ENCODE measurements at regions not wholly inside any gene's neighbourhood (a gene's known extent, or its start where the extent isn't known, plus 50 kb on each side); places are given as distances from the start of the nearest gene placed in this dataset.
"Not testable (repeated sequence)": the region's sequence is repeated elsewhere in the genome, so short reads cannot be mapped to it uniquely, and the experiment has no call there.

DNA sequence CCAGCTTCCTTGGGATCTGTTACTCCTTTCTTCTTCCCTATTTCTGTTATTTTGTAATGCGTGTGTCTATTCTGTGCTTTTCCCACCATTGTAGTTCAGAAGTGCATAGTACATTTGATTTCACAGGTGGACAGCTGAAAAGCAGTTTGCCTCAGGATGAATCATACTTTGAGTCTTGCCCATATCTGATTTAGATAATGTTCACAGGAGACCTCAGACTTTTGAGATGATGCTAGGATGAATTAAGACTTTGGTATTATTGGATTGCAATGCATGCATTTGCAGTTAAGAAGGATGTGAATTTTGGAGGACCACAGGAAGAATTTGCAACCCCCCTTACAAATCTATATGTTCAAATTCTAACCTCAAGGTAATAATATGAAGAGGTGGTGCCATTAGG, 769.6 kb downstream of the CDH11 start:
- TF ChIP-seq, protein P1, sequence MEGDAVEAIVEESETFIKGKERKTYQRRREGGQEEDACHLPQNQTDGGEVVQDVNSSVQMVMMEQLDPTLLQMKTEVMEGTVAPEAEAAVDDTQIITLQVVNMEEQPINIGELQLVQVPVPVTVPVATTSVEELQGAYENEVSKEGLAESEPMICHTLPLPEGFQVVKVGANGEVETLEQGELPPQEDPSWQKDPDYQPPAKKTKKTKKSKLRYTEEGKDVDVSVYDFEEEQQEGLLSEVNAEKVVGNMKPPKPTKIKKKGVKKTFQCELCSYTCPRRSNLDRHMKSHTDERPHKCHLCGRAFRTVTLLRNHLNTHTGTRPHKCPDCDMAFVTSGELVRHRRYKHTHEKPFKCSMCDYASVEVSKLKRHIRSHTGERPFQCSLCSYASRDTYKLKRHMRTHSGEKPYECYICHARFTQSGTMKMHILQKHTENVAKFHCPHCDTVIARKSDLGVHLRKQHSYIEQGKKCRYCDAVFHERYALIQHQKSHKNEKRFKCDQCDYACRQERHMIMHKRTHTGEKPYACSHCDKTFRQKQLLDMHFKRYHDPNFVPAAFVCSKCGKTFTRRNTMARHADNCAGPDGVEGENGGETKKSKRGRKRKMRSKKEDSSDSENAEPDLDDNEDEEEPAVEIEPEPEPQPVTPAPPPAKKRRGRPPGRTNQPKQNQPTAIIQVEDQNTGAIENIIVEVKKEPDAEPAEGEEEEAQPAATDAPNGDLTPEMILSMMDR (IDR thresholded peaks at IDR 0.05; ENCODE audit: extremely low read depth, low read depth, low read length), result no peak
- Histone ChIP-seq H3K27ac (ENCODE audit: low read depth, low read length) (no peak overlapping the region), H3K27me3 (ENCODE audit: insufficient read depth, low read length) (no peaks in the 10 kb centered on the region), H3K9me3 (ENCODE audit: low read depth, low read length) (no peaks in the 10 kb centered on the region), H3K36me3 (ENCODE audit: insufficient read depth, low read length) (no peaks in the 10 kb centered on the region), H4K20me1 (ENCODE audit: insufficient read depth, low read length) (no peaks in the 10 kb centered on the region), H3K4me3 (ENCODE audit: insufficient read depth, low read length) (no peak overlapping the region), H3K79me2 (ENCODE audit: insufficient read depth, low read length) (no peaks in the 10 kb centered on the region), H3K4me1 (ENCODE audit: insufficient read depth, low read length) (peaks cover 21% of the 10 kb centered on the region), H2AFZ (ENCODE audit: low read length) (no peak overlapping the region), H3K4me2 (ENCODE audit: insufficient read depth, low read length) (no peak overlapping the region)
- no peak for DNase-seq (ENCODE audit: insufficient read length, low spot score, missing footprints)

DNA sequence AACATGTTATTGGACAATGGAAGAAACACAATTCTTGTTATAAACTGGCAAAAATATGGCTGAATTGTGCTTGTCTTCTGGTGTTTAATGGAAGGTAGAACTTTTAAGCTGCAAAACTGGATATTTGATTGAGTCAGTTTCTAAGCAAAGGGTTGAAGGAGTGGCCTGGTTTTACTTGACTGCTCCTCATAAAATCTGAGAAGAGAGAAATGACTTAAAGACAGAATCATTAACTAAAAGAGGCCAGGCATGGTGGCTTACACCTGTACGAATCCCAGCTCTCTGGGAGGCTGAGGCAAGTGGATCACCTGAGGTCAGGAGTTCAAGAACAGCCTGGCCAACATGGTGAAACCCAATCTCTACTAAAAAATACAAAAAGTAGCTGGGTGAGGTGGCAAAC, 770.7 kb downstream of the CDH11 start:
- no peak for DNase-seq (ENCODE audit: insufficient read length, low spot score, missing footprints)
- TF ChIP-seq, protein P1 (IDR thresholded peaks at IDR 0.05; ENCODE audit: extremely low read depth, low read depth, low read length), result no peak
- Histone ChIP-seq H4K20me1 (ENCODE audit: insufficient read depth, low read length) (no peaks in the 10 kb centered on the region), H3K9me3 (ENCODE audit: low read depth, low read length) (no peaks in the 10 kb centered on the region), H3K36me3 (ENCODE audit: insufficient read depth, low read length) (no peaks in the 10 kb centered on the region), H3K4me1 (ENCODE audit: insufficient read depth, low read length) (peaks cover 13% of the 10 kb centered on the region), H3K4me2 (ENCODE audit: insufficient read depth, low read length) (no peak overlapping the region), H3K27me3 (ENCODE audit: insufficient read depth, low read length) (no peaks in the 10 kb centered on the region), H3K27ac (ENCODE audit: low read depth, low read length) (no peak overlapping the region), H2AFZ (ENCODE audit: low read length) (no peak overlapping the region), H3K4me3 (ENCODE audit: insufficient read depth, low read length) (no peak overlapping the region), H3K79me2 (ENCODE audit: insufficient read depth, low read length) (no peaks in the 10 kb centered on the region)

DNA sequence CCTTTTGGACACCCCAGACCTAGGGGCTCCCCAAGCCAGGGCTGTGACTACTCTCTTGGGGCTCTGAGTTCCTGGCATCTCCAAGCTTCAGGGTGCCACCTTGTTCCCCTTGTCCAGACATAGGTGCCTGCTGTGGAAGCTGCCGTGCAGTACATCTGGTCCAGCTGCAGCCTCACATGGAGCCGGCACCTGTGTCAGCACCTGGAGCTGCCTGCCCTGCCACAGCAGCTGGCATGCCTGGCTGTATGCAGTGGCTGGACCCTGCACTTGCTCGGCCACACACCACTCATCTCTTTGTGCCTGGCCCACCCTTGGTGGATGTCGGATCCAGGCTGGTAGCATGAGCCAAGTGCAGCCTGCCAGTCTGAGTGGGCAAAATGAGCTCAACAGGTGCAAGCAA, 775.8 kb downstream of the CDH11 start:
- Histone ChIP-seq H3K9me3 (ENCODE audit: low read depth, low read length) (no peaks in the 10 kb centered on the region), H3K27me3 (ENCODE audit: insufficient read depth, low read length) (no peaks in the 10 kb centered on the region), H3K36me3 (ENCODE audit: insufficient read depth, low read length) (no peaks in the 10 kb centered on the region), H3K4me1 (ENCODE audit: insufficient read depth, low read length) (no peaks in the 10 kb centered on the region), H4K20me1 (ENCODE audit: insufficient read depth, low read length) (no peaks in the 10 kb centered on the region), H3K79me2 (ENCODE audit: insufficient read depth, low read length) (no peaks in the 10 kb centered on the region), H2AFZ (ENCODE audit: low read length) (no peak overlapping the region), H3K27ac (ENCODE audit: low read depth, low read length) (no peak overlapping the region), H3K4me2 (ENCODE audit: insufficient read depth, low read length) (no peak overlapping the region), H3K4me3 (ENCODE audit: insufficient read depth, low read length) (no peak overlapping the region)
- DNase-seq (ENCODE audit: insufficient read length, low spot score, missing footprints), result no peak
- TF ChIP-seq, protein P1 (IDR thresholded peaks at IDR 0.05; ENCODE audit: extremely low read depth, low read depth, low read length), result no peak

DNA sequence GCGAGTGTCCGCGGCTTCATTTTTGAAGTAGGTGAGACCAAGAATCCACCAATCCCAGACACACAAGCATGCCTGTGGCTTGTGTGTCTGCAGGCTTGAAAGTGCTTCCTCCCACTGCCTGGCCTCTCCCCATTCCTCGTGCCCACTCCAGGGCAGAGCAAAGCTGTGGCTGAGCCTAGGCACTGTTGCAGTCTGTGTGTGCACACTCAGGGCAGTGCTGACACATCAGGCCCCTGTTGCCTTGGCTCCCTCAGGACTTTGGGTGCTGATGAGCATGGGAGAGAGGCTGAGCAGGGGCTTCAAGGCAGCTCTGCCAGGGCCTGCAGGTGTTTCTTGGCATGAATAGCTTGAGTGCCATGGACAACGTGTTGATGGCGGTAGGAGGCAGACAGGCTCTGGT, 776.7 kb downstream of the CDH11 start:
- H3K4me3 ChIP-seq (ENCODE audit: insufficient read depth, low read length), result no peak overlapping the region
- H3K9me3 ChIP-seq (ENCODE audit: low read depth, low read length), result no peaks in the 10 kb centered on the region
- DNase-seq (ENCODE audit: insufficient read length, low spot score, missing footprints), result no peak
- no peak overlapping the region for H3K27ac ChIP-seq (ENCODE audit: low read depth, low read length)
- H3K4me1 ChIP-seq (ENCODE audit: insufficient read depth, low read length), result no peaks in the 10 kb centered on the region
- no peak overlapping the region for H3K4me2 ChIP-seq (ENCODE audit: insufficient read depth, low read length)
- no peaks in the 10 kb centered on the region for H3K27me3 ChIP-seq (ENCODE audit: insufficient read depth, low read length)
- H3K79me2 ChIP-seq (ENCODE audit: insufficient read depth, low read length), result no peaks in the 10 kb centered on the region
- H4K20me1 ChIP-seq (ENCODE audit: insufficient read depth, low read length), result no peaks in the 10 kb centered on the region
- H3K36me3 ChIP-seq (ENCODE audit: insufficient read depth, low read length), result no peaks in the 10 kb centered on the region
- no peak overlapping the region for H2AFZ ChIP-seq (ENCODE audit: low read length)
- TF ChIP-seq, protein P1 (IDR thresholded peaks at IDR 0.05; ENCODE audit: extremely low read depth, low read depth, low read length), result no peak

DNA sequence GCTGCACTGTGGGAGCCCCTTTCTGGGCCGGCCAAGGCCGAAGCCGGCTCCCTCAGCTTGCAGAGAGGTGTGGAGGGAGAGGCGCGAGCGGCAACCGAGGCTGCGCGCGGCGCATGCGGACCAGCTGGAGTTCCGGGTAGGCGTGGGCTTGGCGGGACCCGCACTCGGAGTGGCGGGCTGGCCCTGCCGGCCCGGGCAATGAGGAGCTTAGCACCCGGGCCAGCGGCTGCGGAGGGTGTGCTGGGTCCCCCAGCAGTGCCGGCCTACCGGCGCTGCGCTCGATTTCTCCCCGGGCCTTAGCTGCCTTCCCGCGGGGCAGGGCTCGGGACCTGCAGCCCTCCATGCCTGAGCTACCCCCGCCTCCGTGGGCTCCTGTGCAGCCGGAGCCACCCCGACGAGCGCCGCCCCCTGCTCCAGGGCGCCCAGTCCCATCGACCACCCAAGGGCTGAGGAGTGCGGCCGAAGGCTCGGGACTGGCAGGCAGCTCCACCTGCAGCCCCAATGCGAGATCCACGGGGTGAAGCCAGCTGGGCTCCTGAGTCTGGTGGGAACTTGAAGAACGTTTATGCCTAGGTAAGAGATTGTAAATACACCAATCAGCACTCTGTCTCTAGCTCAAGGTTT, 777.9 kb downstream of the CDH11 start:
- H3K36me3 ChIP-seq (ENCODE audit: insufficient read depth, low read length); H3K79me2 ChIP-seq (ENCODE audit: insufficient read depth, low read length); H3K9me3 ChIP-seq (ENCODE audit: low read depth, low read length); H3K4me1 ChIP-seq (ENCODE audit: insufficient read depth, low read length); H3K27me3 ChIP-seq (ENCODE audit: insufficient read depth, low read length); DNase-seq (ENCODE audit: insufficient read length, low spot score, missing footprints); H4K20me1 ChIP-seq (ENCODE audit: insufficient read depth, low read length); H3K27ac ChIP-seq (ENCODE audit: low read depth, low read length); H2AFZ ChIP-seq (ENCODE audit: low read length); H3K4me2 ChIP-seq (ENCODE audit: insufficient read depth, low read length); H3K4me3 ChIP-seq (ENCODE audit: insufficient read depth, low read length): not testable (repeated sequence)

Data from osteoblast (primary cell).